Glomerular visceral epithelial cell (primary cell): ENCODE measurements at regions not wholly inside any gene's neighbourhood (a gene's known extent, or its start where the extent isn't known, plus 50 kb on each side); places are given as distances from the start of the nearest gene placed in this dataset.

Experiments
- DNase-seq: peaks from one replicate; pipeline ENCODE4 v3.0.0-alpha.2; 2016; ENCODE audit errors: extremely low spot score

DNA sequence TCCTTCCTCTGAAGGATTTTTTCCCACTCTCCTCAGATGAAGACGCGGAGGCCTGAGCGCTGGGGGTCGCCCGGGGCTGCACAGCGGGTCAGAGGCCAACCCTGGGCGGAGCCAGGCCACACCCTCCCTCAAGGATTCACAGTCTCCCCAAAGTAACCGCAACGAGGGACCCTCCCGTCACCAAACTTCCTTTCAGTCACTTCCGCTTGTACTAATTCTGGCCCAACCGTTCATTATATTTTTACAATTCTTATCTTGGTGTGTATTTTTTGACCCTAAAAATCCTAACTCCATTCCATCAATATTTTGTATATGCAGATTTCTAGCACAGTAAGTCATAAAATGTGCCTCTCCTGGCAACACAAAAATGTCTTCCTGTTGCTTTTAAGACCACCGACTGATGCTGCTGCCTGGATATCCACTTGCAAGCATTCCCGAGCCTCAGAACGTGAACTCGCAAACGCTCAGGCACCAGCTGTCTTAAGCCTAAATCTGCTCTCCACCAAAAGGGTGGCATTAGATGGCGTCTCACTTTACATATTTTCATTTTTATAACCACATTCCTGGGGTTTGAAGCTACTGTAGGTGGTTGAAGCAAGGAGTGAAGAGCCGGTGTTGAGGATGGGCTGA, 128.0 kb downstream of the DLL1 start:
- DNase-seq: no peak

GRCh38 chr6:170162011-170162774, 128.7 kb downstream of the DLL1 start:
- no peak for DNase-seq

GRCh38 chr6:170160628-170161611, 130.0 kb downstream of the DLL1 start:
- no peak for DNase-seq

DNA sequence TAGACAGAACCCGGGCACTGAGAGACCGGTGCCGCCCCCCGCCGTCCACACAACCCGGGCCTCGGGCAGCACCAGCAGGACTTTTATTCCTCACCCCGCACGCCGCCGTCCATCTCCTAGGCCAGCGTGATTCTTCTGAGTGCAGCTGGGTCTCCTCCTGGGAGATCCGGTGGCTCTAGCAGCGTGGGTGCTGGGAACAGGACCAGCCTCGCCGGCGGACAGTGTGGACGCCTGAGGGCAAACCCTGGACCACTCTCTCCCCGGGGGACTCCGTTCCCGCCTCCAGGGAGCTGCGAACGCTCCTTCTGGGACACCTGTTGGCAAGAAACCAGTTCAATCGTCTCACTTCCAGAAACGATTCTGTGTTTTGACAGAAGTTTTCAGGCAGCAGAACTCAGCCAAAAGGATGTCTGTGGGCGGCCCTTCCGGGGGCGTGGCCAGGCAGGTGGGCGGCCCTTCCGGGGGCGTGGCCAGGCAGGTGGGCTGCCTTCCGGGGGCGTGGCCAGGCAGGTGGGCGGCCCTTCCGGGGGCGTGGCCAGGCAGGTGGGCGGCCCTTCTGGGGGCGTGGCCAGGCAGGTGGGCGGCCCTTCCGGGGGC, 130.7 kb downstream of the DLL1 start:
- no peak for DNase-seq

DNA sequence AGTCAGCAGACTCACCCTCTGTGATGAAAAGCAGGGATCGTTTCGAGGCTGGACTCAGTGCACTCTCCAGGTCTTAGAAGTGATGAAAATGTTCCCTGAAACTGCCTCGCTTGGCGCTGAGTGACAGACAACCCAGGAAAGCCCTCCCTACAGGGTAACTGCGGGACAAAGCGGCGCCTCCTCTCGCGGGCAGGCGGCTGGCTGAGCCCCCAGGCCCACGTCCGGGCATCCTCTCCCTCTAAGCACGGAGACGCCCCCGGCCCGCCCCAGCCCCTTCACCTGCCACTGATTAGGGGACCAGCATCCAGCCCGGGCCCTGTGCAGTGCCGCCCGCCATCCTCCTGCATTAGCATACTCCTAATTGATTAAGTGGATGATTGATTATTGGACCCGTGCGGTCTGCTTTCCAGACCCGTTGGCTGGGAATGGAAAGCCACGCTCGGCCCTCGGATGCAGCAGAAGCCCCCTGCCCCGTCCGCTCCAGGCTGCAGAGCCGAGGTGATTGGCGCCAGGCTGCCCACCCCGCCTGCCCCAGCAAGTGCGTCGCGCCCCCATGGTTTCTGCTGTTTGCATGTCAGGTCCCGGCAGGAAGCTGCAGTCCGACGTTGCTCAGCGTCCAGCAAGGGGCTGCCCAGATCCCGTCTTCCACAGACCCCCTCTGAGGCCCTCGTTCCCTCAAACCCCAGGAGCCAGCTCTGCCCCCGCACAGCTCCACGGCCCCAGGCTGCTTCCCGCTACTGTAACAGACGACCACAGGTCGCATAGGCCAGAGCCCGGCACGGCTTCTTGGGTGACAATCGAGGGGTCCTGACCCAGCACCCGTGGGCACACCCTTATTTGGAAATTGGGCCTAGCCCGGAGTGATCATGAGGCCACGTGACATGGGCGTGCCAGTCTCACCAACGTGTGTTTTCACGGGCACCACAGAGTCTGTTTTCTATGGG, 131.6 kb downstream of the DLL1 start:
- DNase-seq: no peak

DNA sequence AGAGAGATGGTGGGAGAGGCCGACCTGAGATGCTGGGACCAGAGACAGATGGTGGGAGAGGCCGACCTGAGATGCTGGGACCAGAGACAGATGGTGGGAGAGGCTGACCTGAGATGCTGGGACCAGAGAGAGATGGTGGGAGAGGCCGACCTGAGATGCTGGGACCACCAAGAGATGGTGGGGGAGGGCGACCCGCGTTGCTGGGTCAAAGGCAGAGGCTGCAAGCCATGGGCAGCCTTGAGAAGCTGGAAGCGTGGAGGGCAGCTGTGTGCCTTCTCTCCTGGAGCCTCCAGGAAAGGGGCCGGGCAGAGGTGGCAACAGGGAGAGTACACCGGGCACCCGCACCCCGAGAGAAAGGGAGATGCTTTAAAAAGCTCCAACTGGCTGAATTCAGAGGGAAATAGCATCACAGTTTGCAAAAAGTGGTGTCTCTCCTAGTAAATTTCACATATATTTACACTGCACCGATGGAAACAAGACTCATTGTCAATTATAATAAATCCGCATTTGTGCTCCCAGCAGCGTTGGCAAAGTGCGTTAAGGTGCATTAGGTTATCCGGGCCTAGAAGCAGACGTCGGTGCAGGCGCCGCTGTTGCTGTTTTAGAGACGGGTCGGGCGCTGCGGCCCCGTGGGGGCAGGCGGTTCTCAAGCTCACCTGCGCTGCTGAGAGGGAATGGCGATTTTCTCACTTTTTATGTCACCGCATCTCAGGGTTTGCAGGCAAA, 132.4 kb downstream of the DLL1 start:
- no peak for DNase-seq

- DNase-seq: no peak
Observed at GRCh38 chr6:170157567-170158218, 133.2 kb downstream of the DLL1 start.

DNA sequence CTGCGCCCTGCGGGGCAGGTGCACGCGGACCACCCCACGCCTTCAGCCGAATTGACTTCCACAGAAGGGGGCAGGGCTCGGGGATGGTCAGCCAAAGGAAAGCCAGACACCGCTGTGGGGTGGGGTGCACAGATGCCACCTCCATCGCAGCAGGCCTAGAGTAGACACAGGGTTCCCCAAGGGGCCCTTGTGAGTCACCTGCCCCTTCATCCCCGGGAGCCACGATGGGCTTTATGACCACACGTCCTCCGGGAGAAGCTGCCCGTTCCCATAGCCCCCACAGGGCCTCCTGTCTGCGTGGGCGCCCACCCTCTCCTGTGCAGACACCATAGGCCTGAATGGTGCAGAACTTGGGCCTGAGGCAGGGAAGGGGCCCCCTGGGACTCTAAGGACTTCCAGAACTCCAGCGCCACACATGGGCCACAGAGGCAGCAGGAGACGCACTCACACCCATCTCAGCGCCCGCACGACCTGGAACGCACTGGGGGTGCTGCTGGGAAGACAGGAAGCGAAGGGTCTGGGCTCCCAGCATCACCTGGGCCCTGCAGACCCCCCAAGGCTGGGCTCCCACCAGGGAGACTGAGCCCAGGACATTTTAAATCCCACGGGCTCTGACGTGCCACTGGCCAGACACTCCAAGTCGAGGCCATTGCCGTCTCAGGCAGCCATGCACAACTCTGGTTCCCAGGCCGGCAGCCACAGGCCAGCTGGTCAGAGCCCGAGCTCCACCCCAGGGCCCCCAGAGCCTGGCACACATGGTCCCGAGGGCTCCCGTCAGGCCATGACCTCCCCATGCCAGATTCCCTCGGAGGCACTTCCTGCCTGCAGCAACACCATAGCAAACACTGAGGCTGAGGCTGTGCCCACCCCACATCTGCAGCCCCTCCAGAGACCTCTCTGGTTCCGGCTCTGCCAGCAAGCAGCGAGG, 134.2 kb downstream of the DLL1 start:
- no peak for DNase-seq

DNA sequence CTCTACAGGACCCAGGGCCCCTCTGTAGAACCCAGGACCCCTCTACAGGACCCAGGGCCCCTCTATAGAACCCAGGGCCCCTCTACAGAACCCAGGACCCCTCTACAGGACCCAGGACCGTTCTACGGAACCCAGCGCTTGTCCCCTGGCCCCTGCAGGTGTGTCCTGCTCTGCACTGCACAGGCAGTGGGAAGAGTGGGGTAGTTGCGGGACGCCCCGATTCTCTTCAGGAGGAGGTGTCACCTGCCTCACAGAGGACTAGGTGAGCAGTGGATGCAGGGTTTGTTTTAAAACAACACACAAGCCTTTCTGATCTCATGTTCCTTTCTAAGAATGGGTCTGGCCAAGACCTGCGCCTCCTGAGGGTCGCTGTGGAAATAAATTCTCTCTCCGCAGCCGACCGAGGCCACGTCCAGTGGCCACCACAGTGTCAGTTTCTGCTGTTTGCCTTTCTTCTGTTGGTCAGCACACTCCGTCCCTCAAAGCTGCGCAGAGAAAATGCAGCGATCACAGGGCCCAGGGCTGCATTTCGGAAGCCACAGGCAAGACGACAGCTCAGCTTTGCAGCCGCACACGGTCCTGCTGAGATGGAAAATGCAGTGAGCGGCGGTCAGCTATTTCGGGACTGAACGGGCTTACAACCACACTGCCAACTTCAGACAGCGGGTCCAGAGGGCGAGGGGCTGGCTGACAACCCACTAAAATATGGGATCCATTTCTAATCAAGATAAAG, 135.2 kb downstream of the DLL1 start:
- DNase-seq: no peak

DNA sequence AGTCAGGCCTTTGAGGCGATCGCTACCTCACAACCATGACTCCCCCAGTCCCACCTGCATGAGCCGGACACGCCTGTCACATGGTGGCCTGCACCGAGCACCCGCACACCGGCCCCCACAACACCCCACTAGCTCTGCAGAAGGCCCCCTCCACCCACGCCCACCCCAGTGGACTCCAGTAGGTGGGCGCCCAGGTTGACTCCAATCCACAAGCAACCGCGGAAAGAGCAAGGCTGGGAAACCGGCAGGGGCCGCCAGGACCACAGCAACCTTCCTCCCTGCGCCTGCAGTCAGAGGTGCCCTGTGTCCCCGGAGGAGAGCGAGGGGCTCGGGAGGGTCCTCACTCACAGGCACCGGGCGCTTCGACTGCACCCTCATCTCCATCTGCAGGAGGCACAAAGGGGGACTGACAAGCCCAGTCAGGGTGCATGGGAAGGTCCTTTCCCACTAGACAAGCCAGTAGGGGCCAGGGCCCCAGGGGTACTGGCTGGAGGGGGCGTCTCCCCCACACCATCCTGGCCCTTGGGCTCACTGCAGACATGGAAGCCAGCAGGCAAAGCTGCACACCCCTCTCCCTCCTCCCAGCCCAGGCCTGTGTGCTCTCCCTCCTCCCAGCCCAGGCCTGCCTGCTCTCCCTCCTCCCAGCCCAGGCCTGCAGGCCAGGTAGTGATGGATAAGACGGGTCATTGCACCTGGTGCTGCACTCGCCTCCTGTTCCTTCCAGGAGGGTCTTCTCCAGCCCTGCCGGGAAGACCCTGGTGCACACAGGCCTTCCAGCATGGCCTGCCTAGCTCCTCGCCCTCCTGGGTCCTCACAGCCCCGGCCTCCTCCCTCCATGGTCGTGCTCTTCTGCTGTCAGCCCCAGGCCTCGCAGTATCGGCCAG, 137.2 kb downstream of the DLL1 start:
- DNase-seq: no peak

DNA sequence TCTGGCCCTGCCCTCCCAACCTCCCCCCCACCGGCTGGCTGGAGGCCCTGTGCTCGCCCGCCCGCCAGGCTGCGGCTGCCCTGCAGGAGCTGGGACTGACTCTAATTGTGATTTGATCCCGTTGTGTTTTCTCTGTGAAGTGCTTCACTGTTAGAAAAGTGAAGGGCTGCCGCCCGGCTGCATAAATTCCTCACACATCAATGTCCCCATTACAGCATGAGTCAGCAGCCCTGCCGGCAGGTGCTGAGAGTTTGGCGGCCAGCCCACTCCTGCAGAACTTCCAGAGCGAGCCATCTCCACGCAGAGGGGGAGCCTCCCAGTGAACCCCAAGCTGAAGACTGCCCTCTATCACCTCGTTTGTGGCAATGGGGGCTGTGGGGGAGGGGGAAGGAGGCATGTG, 137.9 kb downstream of the DLL1 start:
- DNase-seq: no peak

DNA sequence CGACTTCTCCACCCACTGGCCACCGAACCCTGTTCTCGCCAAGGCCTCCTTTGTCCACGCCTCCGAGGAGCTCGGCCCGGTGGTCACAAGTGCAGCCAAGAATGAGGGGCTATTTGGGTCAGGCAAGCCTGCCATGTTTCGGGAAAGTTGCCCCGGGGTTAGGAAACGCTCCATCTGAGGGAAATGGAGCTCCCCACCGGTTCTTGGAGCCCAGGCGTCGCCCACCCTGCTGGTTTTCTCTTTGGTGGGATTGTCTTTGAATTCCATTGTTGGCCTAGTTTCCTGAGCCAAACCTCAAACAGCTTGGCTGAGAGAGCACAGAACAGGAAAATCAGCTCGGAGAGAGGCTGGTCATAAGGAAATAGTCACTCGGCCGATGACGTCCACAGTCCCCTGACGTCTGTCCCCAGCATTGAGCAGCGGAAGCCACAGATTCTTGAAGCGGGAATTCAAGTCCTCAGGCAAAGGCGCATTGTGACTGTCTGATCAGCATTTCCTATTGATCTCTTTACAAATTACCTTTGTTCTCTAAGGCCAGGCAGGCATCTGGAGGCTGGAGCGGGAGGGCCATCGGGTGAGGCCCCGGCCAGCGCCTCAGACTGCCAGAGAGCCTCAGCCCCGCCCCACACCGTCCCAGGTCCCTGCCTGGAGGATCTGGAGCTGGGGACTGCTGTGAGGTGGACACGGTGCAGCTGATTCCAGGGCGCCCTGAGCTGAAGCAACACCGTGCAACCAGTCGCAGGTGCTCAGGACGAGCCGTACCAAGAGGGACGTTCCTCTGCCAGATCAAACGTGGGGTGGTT, 138.6 kb downstream of the DLL1 start:
- no peak for DNase-seq

DNA sequence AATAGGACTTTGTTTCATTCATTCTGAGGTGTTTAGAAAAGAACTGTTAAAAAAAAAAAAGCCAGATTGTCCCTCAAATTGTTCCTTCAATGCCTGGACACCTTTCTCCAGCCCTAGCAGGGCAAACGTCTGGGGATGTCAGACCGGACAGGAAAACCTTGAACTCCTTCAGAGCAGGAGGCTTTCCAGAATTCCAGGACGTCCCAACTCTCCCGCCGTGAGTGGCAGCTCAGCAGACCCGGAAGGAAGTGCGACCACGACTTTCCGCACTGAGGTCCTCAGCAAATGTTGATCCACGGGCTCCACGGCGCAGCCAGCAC, 139.1 kb downstream of the DLL1 start:
- DNase-seq: no peak

DNA sequence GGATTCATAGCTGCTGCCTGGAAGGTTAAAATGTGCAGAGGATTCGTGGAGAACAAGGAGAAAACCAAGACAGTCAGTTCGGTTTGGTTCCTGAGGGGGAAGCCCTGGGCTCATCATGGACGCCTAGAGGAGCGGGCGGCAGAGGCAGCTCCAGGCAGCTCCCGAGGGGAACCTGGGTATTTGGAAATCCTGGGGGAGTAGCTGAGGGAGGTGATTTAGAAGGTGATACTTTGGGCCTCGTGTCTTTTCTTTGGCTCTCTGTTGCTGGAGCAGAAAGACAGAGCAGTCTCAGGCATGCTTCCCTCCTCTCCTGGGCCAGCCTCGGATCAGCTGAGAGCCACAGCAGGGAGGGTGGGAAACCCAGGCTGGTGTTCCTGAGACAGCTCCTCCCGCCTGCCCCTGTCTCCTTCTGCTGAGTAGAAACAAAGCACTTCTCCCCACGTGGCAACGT, 139.5 kb downstream of the DLL1 start:
- DNase-seq: no peak

DNA sequence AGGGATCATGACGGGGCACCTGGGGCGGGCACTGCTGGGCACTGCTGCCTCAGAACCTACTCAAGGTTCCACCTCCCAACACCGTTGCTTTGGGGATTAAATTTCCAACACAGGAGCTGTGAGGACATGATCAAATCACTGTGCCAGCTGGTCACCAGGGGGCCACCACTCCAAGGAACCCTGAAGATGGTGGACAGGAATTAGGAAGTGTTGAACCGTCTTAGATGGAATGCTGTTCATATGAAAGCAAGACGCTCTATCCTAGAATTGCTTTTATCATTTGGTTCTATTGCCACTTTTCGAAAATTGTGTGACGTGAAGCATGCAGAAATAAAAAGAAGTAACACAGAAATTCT, 140.3 kb downstream of the DLL1 start:
- no peak for DNase-seq
